Tibial nerve (tissue), 4 donors: ENCODE measurements at regions not wholly inside any gene's neighbourhood (a gene's known extent, or its start where the extent isn't known, plus 50 kb on each side); places are given as distances from the start of the nearest gene placed in this dataset.

ENCODE experiments used
- DNase-seq, 2 donors: peaks; one replicate each; pipeline ENCODE4 v3.0.0-alpha.2; 2019; ENCODE audit warnings: low spot score in 2 of 2
- H3K27ac ChIP-seq, 4 donors: fragments of 200-600 bp; sonication (generic) in 3 of 4; one replicate each; pipeline ENCODE4 v1.5.1; 2017 to 2019; ENCODE audit warnings: mild to moderate bottlenecking in 1 of 4
- H3K27me3 ChIP-seq, 2 donors: fragments of 200-600 bp; sonication (generic) in 1 of 2; one replicate each; pipeline versions ENCODE4 v1.5.1 to v1.6.0; 2017 to 2019
- H3K36me3 ChIP-seq, 3 donors: fragments of 200-600 bp; sonication (generic); one replicate each; pipeline ENCODE4 v1.5.1; 2018 to 2019
- H3K4me1 ChIP-seq, 4 donors: fragments of 200-600 bp; sonication (generic) in 3 of 4; one replicate each; pipeline ENCODE4 v1.5.1; 2017 to 2019
- H3K4me3 ChIP-seq, 4 donors: fragments of 200-600 bp; sonication (generic) in 3 of 4; one replicate each; pipeline ENCODE4 v1.5.1; 2017 to 2019; ENCODE audit warnings: mild to moderate bottlenecking in 1 of 4, moderate library complexity in 1 of 4
- H3K9me3 ChIP-seq, 4 donors: fragments of 200-600 bp; sonication (generic) in 3 of 4; one replicate each; pipeline ENCODE4 v1.5.1; 2017 to 2019
- CTCF ChIP-seq, 5 experiments: fragments of 200-600 bp in 3 of 5; fragments of 450-650 bp in 2 of 5; sonication (generic) in 3 of 5; IDR thresholded peaks; one replicate each; pipeline ENCODE4 v1.5.1; 2016 to 2019; ENCODE audit warnings: antibody characterized with exemption in 5 of 5, mild to moderate bottlenecking in 3 of 5, moderate library complexity in 2 of 5
- EP300 ChIP-seq, 2 donors: sonication (generic); formaldehyde crosslinking; IDR thresholded peaks; one replicate each; pipeline ENCODE4 v1.6.1; 2017; ENCODE audit warnings: antibody characterized with exemption in 2 of 2, mild to moderate bottlenecking in 1 of 2
- POLR2A ChIP-seq, 2 donors: fragments of 450-650 bp; IDR thresholded peaks; one replicate each; pipeline ENCODE4 v1.6.1; 2017; ENCODE audit warnings: antibody characterized with exemption in 2 of 2, mild to moderate bottlenecking in 2 of 2, moderate library complexity in 2 of 2
- WGBS, 2 donors: methylation state at CpG; one replicate each; pipeline ENCODE4 v1.1.5; 2018; 5-methylcytosine and 5-hydroxymethylcytosine counted together

DNA sequence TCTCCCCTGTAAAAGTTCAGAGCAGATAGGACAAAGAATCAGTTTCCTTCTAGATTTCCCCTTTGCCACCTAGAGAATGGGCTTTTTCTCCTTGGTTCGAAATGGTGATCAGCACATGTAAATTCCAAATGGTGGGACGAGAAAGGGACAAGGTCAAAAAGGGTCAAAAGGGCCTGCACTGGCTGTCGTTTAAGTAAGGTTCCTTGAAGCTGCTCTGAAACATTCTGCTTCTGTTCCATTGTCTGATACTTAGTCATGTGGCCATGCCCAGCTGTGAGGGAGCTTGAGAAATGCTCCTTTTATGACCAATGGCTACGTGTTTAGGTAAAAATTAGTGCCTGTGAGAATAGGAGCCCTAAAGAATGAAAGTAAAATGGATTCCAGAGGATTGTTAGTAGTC is 165.9 kb upstream of the CENPE start:
- 30 to 36% methylated on average over 4 of the region's 4 CpGs for WGBS, 2 donors
- peaks cover 0 to 15% (median 0%) of the 10 kb centered on the region in 4 donors for H3K9me3 ChIP-seq

DNA sequence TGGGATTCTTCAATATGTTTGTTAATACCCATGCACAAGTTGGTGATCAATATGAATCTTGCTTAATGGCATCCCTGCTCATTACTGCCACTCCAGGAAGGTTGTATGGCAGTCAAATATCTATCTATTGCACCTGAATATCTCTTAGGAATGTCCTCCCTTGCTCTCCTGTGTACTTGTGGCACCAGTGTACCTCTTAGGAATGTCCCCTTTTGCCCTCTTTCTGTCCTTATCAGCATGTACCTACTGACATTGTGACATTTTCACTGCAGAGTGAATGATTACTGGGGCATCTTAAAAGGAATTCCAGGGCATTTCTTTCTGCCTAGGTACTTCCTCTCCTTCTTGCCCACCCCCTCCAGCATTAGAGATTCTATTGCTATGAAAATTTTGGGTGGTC is 163.8 kb upstream of the CENPE start:
- Histone ChIP-seq H3K4me3 (no peak overlapping the region), H3K27ac (no peak overlapping the region), H3K4me1 (no peaks in the 10 kb centered on the region), H3K27me3 (no peaks in the 10 kb centered on the region), H3K9me3 (peaks cover 0 to 22% (median 0%) of the 10 kb centered on the region in 4 donors), H3K36me3 (no peaks in the 10 kb centered on the region)
- DNase-seq = no peak
- TF ChIP-seq CTCF (IDR thresholded peaks at IDR 0.05) = no peak

More for the DNA sequence above, 165.9 kb upstream of the CENPE start:
- Histone ChIP-seq H3K27ac (no peak overlapping the region), H3K4me3 (no peak overlapping the region), H3K27me3 (no peaks in the 10 kb centered on the region), H3K36me3 (no peaks in the 10 kb centered on the region), H3K4me1 (no peaks in the 10 kb centered on the region)
- TF ChIP-seq EP300 (IDR thresholded peaks at IDR 0.05) (no peak), POLR2A (IDR thresholded peaks at IDR 0.05) (no peak), CTCF (IDR thresholded peaks at IDR 0.05) (no peak)
- DNase-seq = no peak

DNA sequence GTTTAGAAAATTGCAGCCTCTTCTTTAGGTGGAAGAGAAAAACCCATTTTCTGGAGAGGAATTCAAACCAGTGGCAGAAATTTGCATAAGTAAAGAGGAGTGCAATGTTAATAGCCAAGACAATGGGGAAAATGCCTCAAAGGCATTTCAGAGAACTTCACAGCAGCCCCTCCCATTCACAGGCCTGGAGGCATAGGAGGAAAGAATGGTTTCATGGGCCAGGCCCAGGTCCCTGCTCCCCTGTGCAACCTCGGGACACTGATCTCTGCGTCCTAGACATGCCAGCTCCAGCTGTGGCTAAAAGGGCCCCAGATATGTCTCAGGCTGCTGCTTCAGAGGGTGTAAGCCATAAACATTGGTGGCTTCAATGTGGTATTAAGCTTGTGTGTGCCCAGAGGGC is 161.8 kb upstream of the CENPE start:
- Histone ChIP-seq H3K9me3 (peaks cover 0 to 22% (median 0%) of the 10 kb centered on the region in 4 donors), H3K4me3 (no peak overlapping the region), H3K4me1 (no peaks in the 10 kb centered on the region), H3K27ac (no peak overlapping the region), H3K36me3 (no peaks in the 10 kb centered on the region), H3K27me3 (no peaks in the 10 kb centered on the region)
- TF ChIP-seq EP300 (IDR thresholded peaks at IDR 0.05) = no peak
- TF ChIP-seq CTCF (IDR thresholded peaks at IDR 0.05) = no peak
- no peak for TF ChIP-seq POLR2A (IDR thresholded peaks at IDR 0.05)
- no peak for DNase-seq
- WGBS, 2 donors = 85 to 95% methylated on average over 2 of the region's 2 CpGs

DNA sequence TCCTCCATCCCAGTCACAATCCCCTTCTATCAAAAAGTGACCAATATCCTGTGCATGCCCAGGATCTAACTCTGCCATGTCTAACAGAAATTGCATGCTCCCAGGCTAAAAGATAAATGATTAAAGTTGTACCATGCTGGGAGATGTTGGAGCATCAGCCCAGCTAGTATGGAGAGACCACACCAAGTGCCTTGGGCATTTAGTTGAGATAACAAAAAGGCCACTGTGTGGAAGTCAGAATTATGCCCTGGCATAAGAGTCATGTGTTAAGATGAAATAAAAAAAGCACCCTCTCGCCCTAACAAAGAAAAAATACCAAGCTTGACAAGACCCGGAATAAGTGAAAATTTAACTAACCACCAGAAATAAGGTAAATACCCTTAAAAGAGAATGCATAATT is 155.9 kb upstream of the CENPE start:
- H3K27ac ChIP-seq = no peak overlapping the region
- H3K4me1 ChIP-seq = no peaks in the 10 kb centered on the region
- 65 to 69% methylated on average over 2 of the region's 2 CpGs for WGBS, 2 donors
- no peaks in the 10 kb centered on the region for H3K36me3 ChIP-seq
- TF ChIP-seq CTCF (IDR thresholded peaks at IDR 0.05) (no peak), POLR2A (IDR thresholded peaks at IDR 0.05) (no peak), EP300 (IDR thresholded peaks at IDR 0.05) (no peak)
- H3K27me3 ChIP-seq = no peaks in the 10 kb centered on the region
- H3K9me3 ChIP-seq = peaks cover 0 to 6% (median 0%) of the 10 kb centered on the region in 4 donors
- H3K4me3 ChIP-seq = no peak overlapping the region
- DNase-seq = no peak

- H3K4me3 ChIP-seq = no peak overlapping the region
Observed at GRCh38 chr4:103329642-103330041, 131.5 kb upstream of the CENPE start.

More at GRCh38 chr4:103329642-103330041, 131.5 kb upstream of the CENPE start:
- Histone ChIP-seq H3K36me3 (no peaks in the 10 kb centered on the region), H3K9me3 (no peaks in the 10 kb centered on the region), H3K27me3 (no peaks in the 10 kb centered on the region), H3K4me1 (no peaks in the 10 kb centered on the region), H3K27ac (no peak overlapping the region)
- TF ChIP-seq EP300 (IDR thresholded peaks at IDR 0.05) = no peak
- no peak for TF ChIP-seq CTCF (IDR thresholded peaks at IDR 0.05)
- TF ChIP-seq POLR2A (IDR thresholded peaks at IDR 0.05) = no peak
- no peak for DNase-seq
